Astrocyte (in vitro differentiated cells and primary cell): ENCODE measurements at regions not wholly inside any gene's neighbourhood (a gene's known extent, or its start where the extent isn't known, plus 50 kb on each side); places are given as distances from the start of the nearest gene placed in this dataset.

Source experiments
- CTCF ChIP-seq: IDR thresholded peaks from 2 replicates; pipeline ENCODE4 v1.5.1; 2011; ENCODE audit warnings: low read depth, mild to moderate bottlenecking, inconsistent platforms, low read length, moderate library complexity; ENCODE audit not compliant: insufficient read depth
- EZH2 ChIP-seq: IDR thresholded peaks from 2 replicates; pipeline ENCODE4 v1.6.1; 2012; ENCODE audit warnings: mild to moderate bottlenecking, low read length, inconsistent platforms; ENCODE audit not compliant: insufficient read depth

GRCh38 chrX:140425712-140426395 is 79.0 kb downstream of the SOX3 start:
- no peak for TF ChIP-seq CTCF
- TF ChIP-seq EZH2: no peak
